SK-N-SH treated with all-trans-retinoic acid at 6 μM for 48 hours (cell line): ENCODE measurements at regions not wholly inside any gene's neighbourhood (a gene's known extent, or its start where the extent isn't known, plus 50 kb on each side); places are given as distances from the start of the nearest gene placed in this dataset.

ENCODE experiments used
- ATAC-seq: fragments of 200-7000 bp; cut with Tn5 transposase; 3 replicates; pipeline ENCODE4 v1.9.1; 2020; ENCODE audit warnings: mild to moderate bottlenecking, moderate library complexity
- BACH2 ChIP-seq: fragments of 250-450 bp; sonication (Bioruptor Pico); IDR thresholded peaks from 2 replicates; pipeline ENCODE4 v1.9.0; 2021; ENCODE audit warnings: mild to moderate bottlenecking, borderline replicate concordance
- CSDC2 ChIP-seq: fragments of 250-450 bp; sonication (Bioruptor Pico); IDR thresholded peaks from 2 replicates; pipeline ENCODE4 v1.5.0; 2020; ENCODE audit warnings: mild to moderate bottlenecking, moderate library complexity
- ESRRG ChIP-seq: fragments of 250-450 bp; sonication (Bioruptor Pico); IDR thresholded peaks from 2 replicates; pipeline ENCODE4 v1.6.1; 2021; ENCODE audit warnings: mild to moderate bottlenecking
- GLIS3 ChIP-seq: fragments of 250-450 bp; sonication (Bioruptor Pico); IDR thresholded peaks from 2 replicates; pipeline ENCODE4 v1.5.0; 2020; ENCODE audit warnings: mild to moderate bottlenecking, moderate library complexity
- ISL1 ChIP-seq: fragments of 250-450 bp; sonication (Bioruptor Pico); IDR thresholded peaks from 2 replicates; pipeline ENCODE4 v2.1.2; 2022; ENCODE audit warnings: mild to moderate bottlenecking, moderate library complexity
- OSR1 ChIP-seq: fragments of 250-450 bp; sonication (Bioruptor Pico); IDR thresholded peaks from 2 replicates; pipeline ENCODE4 v1.8.0; 2022; ENCODE audit warnings: moderate library complexity, mild to moderate bottlenecking, inconsistent platforms
- PPARA ChIP-seq: fragments of 250-450 bp; sonication (Bioruptor Pico); IDR thresholded peaks from 2 replicates; pipeline ENCODE4 v1.5.0; 2020; ENCODE audit warnings: mild to moderate bottlenecking, borderline replicate concordance
- RARB ChIP-seq: fragments of 250-450 bp; sonication (Bioruptor Pico); IDR thresholded peaks from 2 replicates; pipeline ENCODE4 v1.8.0; 2021; ENCODE audit warnings: mild to moderate bottlenecking, moderate library complexity
- TCF4 ChIP-seq: fragments of 250-450 bp; sonication (Bioruptor Pico); IDR thresholded peaks from 2 replicates; pipeline ENCODE4 v1.8.0; 2021; ENCODE audit warnings: mild to moderate bottlenecking, moderate library complexity, borderline replicate concordance
- TOX ChIP-seq: fragments of 250-450 bp; sonication (Bioruptor Pico); IDR thresholded peaks from 2 replicates; pipeline ENCODE4 v1.8.0; 2021; ENCODE audit warnings: mild to moderate bottlenecking, moderate library complexity, borderline replicate concordance
- ZC3H10 ChIP-seq: fragments of 250-450 bp; sonication (Bioruptor Pico); IDR thresholded peaks from 2 replicates; pipeline ENCODE4 v1.5.1; 2021; ENCODE audit warnings: mild to moderate bottlenecking, moderate library complexity
- ZFP3 ChIP-seq: fragments of 250-450 bp; sonication (Bioruptor Pico); IDR thresholded peaks from 2 replicates; pipeline ENCODE4 v1.5.0; 2020; ENCODE audit warnings: mild to moderate bottlenecking, moderate library complexity
- ZFP30 ChIP-seq: fragments of 450-650 bp; formaldehyde crosslinking; IDR thresholded peaks from 2 replicates; pipeline ENCODE4 v1.5.0; 2022; ENCODE audit warnings: mild to moderate bottlenecking, moderate library complexity
- ZNF70 ChIP-seq: fragments of 450-650 bp; formaldehyde crosslinking; IDR thresholded peaks from 2 replicates; pipeline ENCODE4 v1.5.0; 2020; ENCODE audit warnings: mild to moderate bottlenecking, moderate library complexity
- ZNF8 ChIP-seq: fragments of 450-650 bp; formaldehyde crosslinking; IDR thresholded peaks from 2 replicates; pipeline ENCODE4 v1.5.0; 2020; ENCODE audit warnings: mild to moderate bottlenecking, moderate library complexity
- TF ChIP-seq, protein P1 (sequence below): fragments of 250-450 bp; sonication (Bioruptor Pico); IDR thresholded peaks from 2 replicates; pipeline ENCODE4 v1.5.1; 2020; ENCODE audit warnings: low read depth, mild to moderate bottlenecking, moderate library complexity
- TF ChIP-seq, protein P2 (sequence below): fragments of 250-450 bp; sonication (Bioruptor Pico); IDR thresholded peaks from 2 replicates; pipeline ENCODE4 v1.8.0; 2020; ENCODE audit warnings: mild to moderate bottlenecking, moderate library complexity, borderline replicate concordance
- TF ChIP-seq, protein P3 (sequence below): fragments of 250-450 bp; sonication (Bioruptor Pico); IDR thresholded peaks from 2 replicates; pipeline ENCODE4 v1.8.0; 2021; ENCODE audit warnings: low read depth, mild to moderate bottlenecking, moderate library complexity, borderline replicate concordance

DNA sequence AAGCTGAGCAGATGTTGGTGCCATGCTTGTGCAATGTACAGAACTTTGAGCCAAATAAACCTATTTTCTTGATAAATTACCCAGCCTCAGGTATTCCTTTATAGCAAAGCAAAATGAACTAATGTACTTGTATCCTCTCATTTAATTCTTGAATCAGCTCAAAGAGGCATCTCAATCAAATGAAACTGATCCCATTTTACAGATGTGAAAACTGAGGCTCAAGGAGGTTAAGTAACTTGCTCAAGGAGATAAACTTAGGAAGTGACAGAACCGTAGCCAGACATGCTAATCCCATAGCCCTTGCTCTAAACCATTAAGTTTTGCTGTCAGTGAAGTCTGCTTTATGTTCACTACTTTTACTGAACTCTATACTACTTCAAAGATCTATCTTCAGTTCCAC lies 467.0 kb upstream of the UBE2E3 start:
- ATAC-seq, result no peak
- TF ChIP-seq RARB (CRISPR knock-in tag) (no peak), CSDC2 (CRISPR knock-in tag) (no peak)
- TF ChIP-seq, protein P1, sequence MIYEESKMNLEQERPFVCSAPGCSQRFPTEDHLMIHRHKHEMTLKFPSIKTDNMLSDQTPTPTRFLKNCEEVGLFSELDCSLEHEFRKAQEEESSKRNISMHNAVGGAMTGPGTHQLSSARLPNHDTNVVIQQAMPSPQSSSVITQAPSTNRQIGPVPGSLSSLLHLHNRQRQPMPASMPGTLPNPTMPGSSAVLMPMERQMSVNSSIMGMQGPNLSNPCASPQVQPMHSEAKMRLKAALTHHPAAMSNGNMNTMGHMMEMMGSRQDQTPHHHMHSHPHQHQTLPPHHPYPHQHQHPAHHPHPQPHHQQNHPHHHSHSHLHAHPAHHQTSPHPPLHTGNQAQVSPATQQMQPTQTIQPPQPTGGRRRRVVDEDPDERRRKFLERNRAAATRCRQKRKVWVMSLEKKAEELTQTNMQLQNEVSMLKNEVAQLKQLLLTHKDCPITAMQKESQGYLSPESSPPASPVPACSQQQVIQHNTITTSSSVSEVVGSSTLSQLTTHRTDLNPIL, result no peak

DNA sequence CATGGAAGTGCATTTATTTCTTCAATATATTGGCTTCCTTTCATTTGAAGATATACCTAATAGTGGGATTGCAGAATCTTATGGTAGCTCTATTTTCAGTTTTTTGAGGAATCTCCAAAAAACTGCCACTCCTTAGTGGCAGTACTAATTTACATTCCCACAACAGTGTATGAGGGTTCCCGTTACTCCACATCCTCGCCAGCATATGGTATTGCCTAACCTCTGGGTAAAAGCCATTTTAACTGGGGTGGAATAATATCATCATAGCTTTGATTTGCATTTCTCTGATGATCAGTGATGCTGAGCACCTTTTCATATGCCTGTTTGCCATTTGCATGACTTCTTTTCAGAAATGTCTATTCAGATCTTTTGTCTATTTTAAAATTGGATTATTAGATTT lies 471.9 kb upstream of the UBE2E3 start:
- ATAC-seq, result no peak
- TF ChIP-seq PPARA (CRISPR knock-in tag) (no peak), BACH2 (CRISPR knock-in tag) (no peak), ISL1 (CRISPR knock-in tag) (no peak), TOX (CRISPR knock-in tag) (no peak), GLIS3 (CRISPR knock-in tag) (no peak), ESRRG (CRISPR knock-in tag) (no peak), ZNF8 (CRISPR knock-in tag) (no peak), TCF4 (CRISPR knock-in tag) (no peak)
- TF ChIP-seq, protein P1, result no peak
- TF ChIP-seq, protein P2, sequence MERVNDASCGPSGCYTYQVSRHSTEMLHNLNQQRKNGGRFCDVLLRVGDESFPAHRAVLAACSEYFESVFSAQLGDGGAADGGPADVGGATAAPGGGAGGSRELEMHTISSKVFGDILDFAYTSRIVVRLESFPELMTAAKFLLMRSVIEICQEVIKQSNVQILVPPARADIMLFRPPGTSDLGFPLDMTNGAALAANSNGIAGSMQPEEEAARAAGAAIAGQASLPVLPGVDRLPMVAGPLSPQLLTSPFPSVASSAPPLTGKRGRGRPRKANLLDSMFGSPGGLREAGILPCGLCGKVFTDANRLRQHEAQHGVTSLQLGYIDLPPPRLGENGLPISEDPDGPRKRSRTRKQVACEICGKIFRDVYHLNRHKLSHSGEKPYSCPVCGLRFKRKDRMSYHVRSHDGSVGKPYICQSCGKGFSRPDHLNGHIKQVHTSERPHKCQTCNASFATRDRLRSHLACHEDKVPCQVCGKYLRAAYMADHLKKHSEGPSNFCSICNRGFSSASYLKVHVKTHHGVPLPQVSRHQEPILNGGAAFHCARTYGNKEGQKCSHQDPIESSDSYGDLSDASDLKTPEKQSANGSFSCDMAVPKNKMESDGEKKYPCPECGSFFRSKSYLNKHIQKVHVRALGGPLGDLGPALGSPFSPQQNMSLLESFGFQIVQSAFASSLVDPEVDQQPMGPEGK (CRISPR knock-in tag), result no peak

DNA sequence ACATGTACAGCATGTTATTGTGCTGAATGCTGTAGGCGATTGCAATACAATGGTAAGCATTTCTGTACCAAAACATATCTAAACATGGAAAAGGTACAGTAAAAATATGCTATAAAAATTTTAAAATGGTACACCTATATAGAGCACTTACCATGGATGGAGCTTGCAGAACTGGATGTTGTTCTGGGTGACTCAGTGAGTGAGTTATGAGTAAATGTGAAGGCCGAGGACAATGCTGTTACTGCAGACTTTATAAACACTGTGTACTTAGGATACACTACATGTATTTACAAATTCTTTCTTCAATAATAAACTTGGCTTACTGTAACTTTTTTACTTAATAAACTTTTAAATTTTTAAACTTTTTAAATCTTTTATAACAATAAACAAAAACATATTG lies 473.4 kb upstream of the UBE2E3 start:
- no peak for ATAC-seq
- no peak for TF ChIP-seq ISL1 (CRISPR knock-in tag)
- TF ChIP-seq ZC3H10 (CRISPR knock-in tag), result no peak
- no peak for TF ChIP-seq ZFP3 (CRISPR knock-in tag)
- TF ChIP-seq RARB (CRISPR knock-in tag), result no peak
- TF ChIP-seq, protein P2 (CRISPR knock-in tag), result no peak

DNA sequence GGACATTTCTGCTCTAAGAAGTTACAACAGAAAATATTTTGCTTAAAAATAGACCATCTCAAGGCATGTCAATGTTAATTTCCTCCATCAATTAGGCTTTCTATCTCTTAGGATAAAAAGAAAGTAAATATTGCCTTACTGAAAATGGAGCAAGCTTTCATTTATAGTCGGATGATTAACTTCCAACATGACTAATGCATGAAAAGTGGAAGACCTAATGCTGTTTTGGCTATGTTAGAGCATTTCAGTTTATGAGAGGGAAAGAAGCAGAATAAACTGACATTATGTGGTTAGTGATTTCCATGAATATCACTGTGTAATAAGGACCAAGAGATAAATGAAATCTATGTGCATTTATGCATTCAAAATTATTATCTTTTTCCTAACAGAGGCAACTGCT lies 475.2 kb upstream of the UBE2E3 start:
- no peak for ATAC-seq
- TF ChIP-seq RARB (CRISPR knock-in tag), result no peak
- TF ChIP-seq, protein P1, result no peak

DNA sequence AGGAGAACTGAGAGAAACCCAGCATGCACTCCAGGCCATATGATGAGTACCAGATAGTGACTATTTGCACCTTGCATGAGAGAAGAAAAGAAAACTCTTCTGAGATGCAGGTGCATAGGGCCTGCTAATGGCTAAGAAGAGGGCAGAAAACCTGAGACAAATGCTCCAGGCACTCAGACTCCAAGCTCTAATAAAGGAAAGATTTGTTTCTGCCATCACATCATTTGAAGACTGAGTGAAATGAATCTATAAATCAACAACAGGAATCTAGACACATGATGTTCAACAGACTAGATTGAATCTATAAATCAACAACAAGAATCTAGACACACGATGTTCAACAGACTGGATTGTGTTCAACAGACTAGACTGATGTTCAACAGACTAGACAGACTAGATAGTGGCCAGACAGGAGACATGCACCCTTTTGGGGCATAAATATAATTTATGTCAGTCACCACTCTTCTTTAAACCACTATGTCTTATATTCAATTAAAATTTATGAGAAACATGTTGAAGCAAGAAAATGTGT lies 482.7 kb upstream of the UBE2E3 start:
- ATAC-seq, result no peak
- TF ChIP-seq ISL1 (CRISPR knock-in tag) (0 out of 2 replicates have a peak, but pooled peaks have one; percentile 32), ZFP3 (CRISPR knock-in tag) (no peak)
- TF ChIP-seq, all 23 proteins: peak for 1

DNA sequence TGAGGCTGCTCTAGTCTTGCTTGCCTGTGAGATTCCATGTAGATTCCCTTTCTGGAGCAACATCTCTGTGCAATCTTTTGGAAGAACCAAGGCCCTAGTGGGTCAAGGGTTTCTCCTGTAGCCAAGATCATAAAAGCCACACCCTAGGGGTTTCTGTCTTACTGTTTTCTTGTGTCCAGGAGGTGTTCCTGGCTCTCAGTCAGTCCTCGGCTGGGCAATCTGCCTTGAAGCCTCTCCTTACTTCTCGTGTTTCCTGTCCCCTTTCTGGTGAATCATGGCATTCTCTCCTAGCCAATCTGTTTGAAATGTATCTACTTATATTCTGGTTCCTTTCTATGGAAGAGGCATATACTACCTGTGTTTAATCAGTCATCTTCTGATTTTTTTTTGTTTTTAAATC lies 484.8 kb upstream of the UBE2E3 start:
- no peak for ATAC-seq
- TF ChIP-seq, protein P2 (CRISPR knock-in tag), result no peak
- TF ChIP-seq CSDC2 (CRISPR knock-in tag) (no peak), BACH2 (CRISPR knock-in tag) (no peak), TOX (CRISPR knock-in tag) (no peak), ZC3H10 (CRISPR knock-in tag) (no peak), ZFP3 (CRISPR knock-in tag) (no peak), PPARA (CRISPR knock-in tag) (no peak), ISL1 (CRISPR knock-in tag) (no peak), ZFP30 (CRISPR knock-in tag) (no peak), ZNF70 (CRISPR knock-in tag) (no peak), ZNF8 (CRISPR knock-in tag) (no peak), OSR1 (CRISPR knock-in tag) (no peak), RARB (CRISPR knock-in tag) (no peak)
- TF ChIP-seq, protein P1, result no peak
- TF ChIP-seq, protein P3, sequence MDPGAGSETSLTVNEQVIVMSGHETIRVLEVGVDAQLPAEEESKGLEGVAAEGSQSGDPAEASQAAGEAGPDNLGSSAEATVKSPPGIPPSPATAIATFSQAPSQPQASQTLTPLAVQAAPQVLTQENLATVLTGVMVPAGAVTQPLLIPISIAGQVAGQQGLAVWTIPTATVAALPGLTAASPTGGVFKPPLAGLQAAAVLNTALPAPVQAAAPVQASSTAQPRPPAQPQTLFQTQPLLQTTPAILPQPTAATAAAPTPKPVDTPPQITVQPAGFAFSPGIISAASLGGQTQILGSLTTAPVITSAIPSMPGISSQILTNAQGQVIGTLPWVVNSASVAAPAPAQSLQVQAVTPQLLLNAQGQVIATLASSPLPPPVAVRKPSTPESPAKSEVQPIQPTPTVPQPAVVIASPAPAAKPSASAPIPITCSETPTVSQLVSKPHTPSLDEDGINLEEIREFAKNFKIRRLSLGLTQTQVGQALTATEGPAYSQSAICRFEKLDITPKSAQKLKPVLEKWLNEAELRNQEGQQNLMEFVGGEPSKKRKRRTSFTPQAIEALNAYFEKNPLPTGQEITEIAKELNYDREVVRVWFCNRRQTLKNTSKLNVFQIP (CRISPR knock-in tag), result no peak
